ENCODE measurements at regions not wholly inside any gene's neighbourhood (a gene's known extent, or its start where the extent isn't known, plus 50 kb on each side); places are given as distances from the start of the nearest gene placed in this dataset.
"Not testable (repeated sequence)": the region's sequence is repeated elsewhere in the genome, so short reads cannot be mapped to it uniquely, and the experiment has no call there.

DNA sequence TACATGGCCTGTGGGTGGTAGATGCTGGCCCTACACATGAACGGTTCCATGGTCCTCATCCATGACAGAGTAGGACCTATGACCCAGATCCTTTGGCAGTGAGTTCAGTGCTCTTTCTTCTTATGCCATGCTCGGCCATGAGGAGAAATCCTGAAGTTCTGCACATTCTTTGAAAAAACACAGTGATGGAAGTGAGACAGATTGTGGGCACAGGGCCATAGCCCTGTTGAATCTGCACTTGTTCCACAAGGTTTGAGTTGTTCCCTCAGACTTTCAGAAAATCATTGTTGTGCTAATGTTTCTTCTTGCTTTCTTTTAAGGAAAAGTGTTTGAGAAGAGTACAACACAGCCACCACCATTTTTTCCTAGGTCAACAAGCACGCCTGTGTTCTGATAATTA, 180.0 kb downstream of the C12orf75 start:
- Histone ChIP-seq H3K4me3 (no peak overlapping the region), H3K27me3 (peaks cover 7% of the 10 kb centered on the region), H3K36me3 (no peaks in the 10 kb centered on the region), H3K9me3 (no peaks in the 10 kb centered on the region), H3K4me1 (no peaks in the 10 kb centered on the region), H3K27ac (no peak overlapping the region)
- TF ChIP-seq POLR2A (IDR thresholded peaks at IDR 0.05): no peak
- TF ChIP-seq EP300 (IDR thresholded peaks at IDR 0.05): no peak
- TF ChIP-seq CTCF (IDR thresholded peaks at IDR 0.05): no peak
- no peak for TF ChIP-seq POLR2AphosphoS5 (IDR thresholded peaks at IDR 0.05)
- no peak for ATAC-seq
- 68 to 80% methylated on average over 3 of the region's 3 CpGs for WGBS, 2 donors (ENCODE audit: low coverage in 1 of 2)

- not testable (repeated sequence) for H3K36me3 ChIP-seq, ATAC-seq, H3K4me3 ChIP-seq, H3K9me3 ChIP-seq, H3K27ac ChIP-seq, H3K27me3 ChIP-seq, H3K4me1 ChIP-seq
- WGBS, 2 donors (ENCODE audit: low coverage in 1 of 2): 60 to 61% methylated on average over 2 to 4 of the region's 4 CpGs
Observed at GRCh38 chr12:105512861-105513260, 182.4 kb downstream of the C12orf75 start.

- H3K27me3 ChIP-seq: no peaks in the 10 kb centered on the region
- no peak for ATAC-seq
- H3K27ac ChIP-seq: peak overlapping the region in 1 of 4 donors; percentile 54
- no peak overlapping the region for H3K4me3 ChIP-seq
- 83 to 94% methylated on average over 4 of the region's 4 CpGs for WGBS, 2 donors (ENCODE audit: low coverage in 1 of 2)
- peaks cover 4 to 20% (median 13%) of the 10 kb centered on the region in 3 donors for H3K4me1 ChIP-seq
- peaks cover 0 to 5% (median 0%) of the 10 kb centered on the region in 3 donors for H3K9me3 ChIP-seq
- TF ChIP-seq POLR2AphosphoS5 (IDR thresholded peaks at IDR 0.05): no peak
- TF ChIP-seq EP300 (IDR thresholded peaks at IDR 0.05): no peak
- no peak for TF ChIP-seq CTCF (IDR thresholded peaks at IDR 0.05)
- no peak for TF ChIP-seq POLR2A (IDR thresholded peaks at IDR 0.05)
- H3K36me3 ChIP-seq: no peaks in the 10 kb centered on the region
Observed at GRCh38 chr12:105522166-105522825, 191.8 kb downstream of the C12orf75 start.

DNA sequence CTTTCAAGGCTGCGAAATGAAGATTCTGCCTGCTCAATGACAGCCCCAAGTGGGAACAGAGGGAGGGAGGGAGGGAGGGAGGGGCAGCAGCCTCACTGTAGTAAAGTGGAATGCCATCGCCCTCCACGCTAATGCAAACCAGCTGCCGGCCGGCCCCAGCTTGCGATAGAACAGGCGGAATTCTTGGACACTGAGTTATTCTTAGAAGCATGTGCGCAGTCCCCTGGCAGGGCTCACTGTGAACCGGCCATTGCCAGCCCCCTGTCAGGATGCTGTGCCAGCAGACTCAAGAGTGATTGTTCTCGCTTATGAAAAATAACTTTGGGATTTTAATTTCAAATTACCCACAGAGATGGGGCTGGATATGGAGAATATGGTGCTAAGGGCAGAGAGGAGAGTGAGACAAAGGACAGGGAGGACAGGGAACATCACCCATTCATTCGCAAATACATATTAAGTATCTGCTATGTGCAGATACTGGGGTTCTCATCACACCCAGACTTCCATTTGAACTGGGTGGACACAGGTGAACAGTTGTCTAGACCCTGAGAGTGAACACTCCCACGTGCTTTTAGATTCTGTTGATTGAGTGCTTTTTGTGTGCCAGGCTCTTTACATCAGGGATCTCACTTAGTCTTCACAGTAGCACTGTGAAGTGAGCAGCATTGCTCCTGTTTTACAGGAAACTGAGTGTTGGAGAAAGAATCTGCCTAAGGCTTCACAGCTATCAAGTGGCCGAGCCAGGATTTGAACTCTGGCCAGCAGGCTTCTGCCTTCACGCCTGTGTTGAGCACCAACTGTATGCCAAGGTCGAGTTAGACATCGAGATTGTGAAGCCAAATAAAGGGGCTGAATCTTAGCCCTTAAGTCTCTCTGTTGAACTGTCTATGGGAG, 192.9 kb downstream of the C12orf75 start:
- H3K9me3 ChIP-seq: peaks cover 0 to 5% (median 0%) of the 10 kb centered on the region in 3 donors
- no peaks in the 10 kb centered on the region for H3K27me3 ChIP-seq
- no peak overlapping the region for H3K4me3 ChIP-seq
- WGBS, 2 donors (ENCODE audit: low coverage in 1 of 2): 10 to 15% methylated on average over 6 to 12 of the region's 16 CpGs
- peaks cover 4 to 20% (median 13%) of the 10 kb centered on the region in 3 donors for H3K4me1 ChIP-seq
- peak overlapping the region in 2 of 4 donors; percentile 39 to 54 for H3K27ac ChIP-seq
- H3K36me3 ChIP-seq: no peaks in the 10 kb centered on the region
- peak; percentile 96 for ATAC-seq
- peak; percentile 82 for TF ChIP-seq POLR2AphosphoS5 (IDR thresholded peaks at IDR 0.05)
- TF ChIP-seq EP300 (IDR thresholded peaks at IDR 0.05): no peak

DNA sequence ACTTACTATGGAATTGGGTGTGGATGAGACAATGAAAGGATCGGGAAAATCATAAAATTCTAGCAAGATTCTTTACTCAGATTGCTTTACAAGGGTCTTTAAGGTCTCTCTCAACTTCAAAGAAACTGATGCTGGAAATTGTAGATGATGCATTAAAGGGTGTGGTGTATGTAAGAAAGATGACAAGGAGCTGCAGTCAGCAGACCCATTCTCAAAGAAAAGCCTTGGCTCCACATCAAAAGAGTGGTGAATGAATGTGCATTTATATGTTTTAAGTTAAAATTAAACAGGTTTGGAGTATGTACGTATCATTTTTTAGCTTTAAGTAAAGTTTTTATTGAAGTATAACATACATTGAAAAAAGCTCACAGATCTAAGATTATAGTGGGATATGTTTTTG, 194.5 kb downstream of the C12orf75 start:
- no peak for ATAC-seq
- H3K9me3 ChIP-seq: no peaks in the 10 kb centered on the region
- no peak for TF ChIP-seq EP300 (IDR thresholded peaks at IDR 0.05)
- no peak for TF ChIP-seq POLR2A (IDR thresholded peaks at IDR 0.05)
- TF ChIP-seq CTCF (IDR thresholded peaks at IDR 0.05): no peak
- no peak for TF ChIP-seq POLR2AphosphoS5 (IDR thresholded peaks at IDR 0.05)
- no peaks in the 10 kb centered on the region for H3K27me3 ChIP-seq
- H3K4me1 ChIP-seq: peaks cover 4 to 20% (median 13%) of the 10 kb centered on the region in 3 donors
- 75% methylated on average over 2 of the region's 2 CpGs for WGBS, 2 donors (ENCODE audit: low coverage in 1 of 2)
- no peak overlapping the region for H3K4me3 ChIP-seq
- no peak overlapping the region for H3K27ac ChIP-seq
- H3K36me3 ChIP-seq: no peaks in the 10 kb centered on the region
